ENCODE measurements at regions not wholly inside any gene's neighbourhood (a gene's known extent, or its start where the extent isn't known, plus 50 kb on each side); places are given as distances from the start of the nearest gene placed in this dataset.

- no peaks in the 10 kb centered on the region for H3K36me3 ChIP-seq (ENCODE audit: control insufficient read depth, insufficient read depth, low read length)
- H3K9me3 ChIP-seq, result no peaks in the 10 kb centered on the region
- H3K4me3 ChIP-seq (ENCODE audit: low read depth, low read length), result no peak overlapping the region
- CTCF ChIA-PET, result no interaction called here
- BruUV-seq (replicated peaks), result no TSS peak
- intact Hi-C loops (cut with micrococcal nuclease; ENCODE audit: unreplicated experiment), result no loop called here
- H3K27me3 Mint-ChIP-seq (ENCODE audit: insufficient read depth, unreplicated experiment), result no peaks in the 10 kb centered on the region
- H3K4me1 ChIP-seq, result no peaks in the 10 kb centered on the region
- POLR2A ChIA-PET, result no interaction called here
- H3K9me3 Mint-ChIP-seq (ENCODE audit: unreplicated experiment), result peaks cover 7% of the 10 kb centered on the region
- DNase-seq, result no peak
- H3K4me3 Mint-ChIP-seq (ENCODE audit: unreplicated experiment), result no peak overlapping the region
- no peaks in the 10 kb centered on the region for H3K4me1 Mint-ChIP-seq (ENCODE audit: low read depth, unreplicated experiment)
- H3K27ac Mint-ChIP-seq (ENCODE audit: unreplicated experiment), result no peak overlapping the region
- H3K36me3 Mint-ChIP-seq (ENCODE audit: insufficient read depth, unreplicated experiment), result no peaks in the 10 kb centered on the region
- H3K27me3 ChIP-seq (replicated peaks; ENCODE audit: control insufficient read depth, insufficient read depth, low read length), result no peaks in the 10 kb centered on the region
- TF ChIP-seq, protein P1, sequence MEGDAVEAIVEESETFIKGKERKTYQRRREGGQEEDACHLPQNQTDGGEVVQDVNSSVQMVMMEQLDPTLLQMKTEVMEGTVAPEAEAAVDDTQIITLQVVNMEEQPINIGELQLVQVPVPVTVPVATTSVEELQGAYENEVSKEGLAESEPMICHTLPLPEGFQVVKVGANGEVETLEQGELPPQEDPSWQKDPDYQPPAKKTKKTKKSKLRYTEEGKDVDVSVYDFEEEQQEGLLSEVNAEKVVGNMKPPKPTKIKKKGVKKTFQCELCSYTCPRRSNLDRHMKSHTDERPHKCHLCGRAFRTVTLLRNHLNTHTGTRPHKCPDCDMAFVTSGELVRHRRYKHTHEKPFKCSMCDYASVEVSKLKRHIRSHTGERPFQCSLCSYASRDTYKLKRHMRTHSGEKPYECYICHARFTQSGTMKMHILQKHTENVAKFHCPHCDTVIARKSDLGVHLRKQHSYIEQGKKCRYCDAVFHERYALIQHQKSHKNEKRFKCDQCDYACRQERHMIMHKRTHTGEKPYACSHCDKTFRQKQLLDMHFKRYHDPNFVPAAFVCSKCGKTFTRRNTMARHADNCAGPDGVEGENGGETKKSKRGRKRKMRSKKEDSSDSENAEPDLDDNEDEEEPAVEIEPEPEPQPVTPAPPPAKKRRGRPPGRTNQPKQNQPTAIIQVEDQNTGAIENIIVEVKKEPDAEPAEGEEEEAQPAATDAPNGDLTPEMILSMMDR (IDR thresholded peaks at IDR 0.05; ENCODE audit: insufficient read depth in 1 of 2, low read depth in 1 of 2, low read length in 1 of 2, severe bottlenecking in 1 of 2, unreplicated experiment in 1 of 2), result no peak
Measured at GRCh38 chr6:165219629-165220028, 89.8 kb downstream of the C6orf118 start.

- Histone ChIP-seq H3K27me3 (replicated peaks; ENCODE audit: control insufficient read depth, insufficient read depth, low read length) (no peaks in the 10 kb centered on the region), H3K36me3 (ENCODE audit: control insufficient read depth, insufficient read depth, low read length) (no peaks in the 10 kb centered on the region), H3K9me3 (no peaks in the 10 kb centered on the region), H3K4me3 (ENCODE audit: low read depth, low read length) (no peak overlapping the region), H3K4me1 (no peaks in the 10 kb centered on the region)
- Mint-ChIP-seq H3K36me3 (ENCODE audit: insufficient read depth, unreplicated experiment) (no peaks in the 10 kb centered on the region), H3K4me3 (ENCODE audit: unreplicated experiment) (no peak overlapping the region), H3K4me1 (ENCODE audit: low read depth, unreplicated experiment) (no peaks in the 10 kb centered on the region), H3K9me3 (ENCODE audit: unreplicated experiment) (peaks cover 3% of the 10 kb centered on the region), H3K27ac (ENCODE audit: unreplicated experiment) (no peak overlapping the region), H3K27me3 (ENCODE audit: insufficient read depth, unreplicated experiment) (no peaks in the 10 kb centered on the region)
- intact Hi-C loops (cut with micrococcal nuclease; ENCODE audit: unreplicated experiment), result no loop called here
- DNase-seq, result no peak
- TF ChIP-seq, protein P1 (IDR thresholded peaks at IDR 0.05; ENCODE audit: insufficient read depth in 1 of 2, low read depth in 1 of 2, low read length in 1 of 2, severe bottlenecking in 1 of 2, unreplicated experiment in 1 of 2), result no peak
- BruUV-seq (replicated peaks), result no TSS peak
- ChIA-PET POLR2A (no interaction called here), CTCF (no interaction called here)
Measured at GRCh38 chr6:165218829-165219228, 90.6 kb downstream of the C6orf118 start.

- H3K4me3 ChIP-seq (ENCODE audit: low read depth, low read length), result no peak overlapping the region
- H3K9me3 Mint-ChIP-seq (ENCODE audit: unreplicated experiment), result peaks cover 14% of the 10 kb centered on the region
- no peaks in the 10 kb centered on the region for H3K36me3 ChIP-seq (ENCODE audit: control insufficient read depth, insufficient read depth, low read length)
- H3K4me3 Mint-ChIP-seq (ENCODE audit: unreplicated experiment), result no peak overlapping the region
- H3K36me3 Mint-ChIP-seq (ENCODE audit: insufficient read depth, unreplicated experiment), result no peaks in the 10 kb centered on the region
- TF ChIP-seq, protein P1 (IDR thresholded peaks at IDR 0.05; ENCODE audit: insufficient read depth in 1 of 2, low read depth in 1 of 2, low read length in 1 of 2, severe bottlenecking in 1 of 2, unreplicated experiment in 1 of 2), result no peak
- no peaks in the 10 kb centered on the region for H3K27me3 Mint-ChIP-seq (ENCODE audit: insufficient read depth, unreplicated experiment)
- DNase-seq, result no peak
- no peaks in the 10 kb centered on the region for H3K4me1 Mint-ChIP-seq (ENCODE audit: low read depth, unreplicated experiment)
- ChIA-PET POLR2A (no interaction called here), CTCF (no interaction called here)
- no peaks in the 10 kb centered on the region for H3K9me3 ChIP-seq
- H3K4me1 ChIP-seq, result no peaks in the 10 kb centered on the region
- no peak overlapping the region for H3K27ac Mint-ChIP-seq (ENCODE audit: unreplicated experiment)
- intact Hi-C loops (cut with micrococcal nuclease; ENCODE audit: unreplicated experiment), result no loop called here
- H3K27me3 ChIP-seq (replicated peaks; ENCODE audit: control insufficient read depth, insufficient read depth, low read length), result no peaks in the 10 kb centered on the region
- no TSS peak for BruUV-seq (replicated peaks)
Measured at GRCh38 chr6:165206798-165207197, 102.6 kb downstream of the C6orf118 start.

All from Caco-2 (cell line).